Transverse colon (tissue), 4 donors: ENCODE measurements at regions not wholly inside any gene's neighbourhood (a gene's known extent, or its start where the extent isn't known, plus 50 kb on each side); places are given as distances from the start of the nearest gene placed in this dataset.

Source experiments
- DNase-seq: peaks from one replicate; pipeline ENCODE4 v3.0.0-alpha.2; 2019
- H3K27ac ChIP-seq, 4 donors: fragments of 200-600 bp; sonication (generic); 2 replicates each; pipeline ENCODE4 v1.5.1; 2016 to 2018; ENCODE audit warnings: inconsistent platforms in 4 of 4
- H3K27me3 ChIP-seq: fragments of 200-600 bp; sonication (generic); 2 replicates; pipeline ENCODE4 v1.5.1; 2017; ENCODE audit warnings: inconsistent platforms
- H3K36me3 ChIP-seq, 4 donors: fragments of 200-600 bp; sonication (generic); 2 replicates each; pipeline ENCODE4 v1.5.1; 2017 to 2019; ENCODE audit warnings: inconsistent platforms in 4 of 4
- H3K4me1 ChIP-seq, 4 donors: fragments of 200-600 bp; sonication (generic); 2 replicates each; pipeline ENCODE4 v1.5.1; 2017 to 2020; ENCODE audit warnings: inconsistent platforms in 4 of 4
- H3K4me3 ChIP-seq, 4 donors: fragments of 200-600 bp; sonication (generic); 1 replicate in 1 of 4; 2 replicates in 3 of 4; pipeline versions ENCODE4 v1.5.1 to v1.6.1; 2017 to 2019; ENCODE audit warnings: inconsistent platforms in 4 of 4
- H3K9me3 ChIP-seq, 2 donors: fragments of 200-600 bp; sonication (generic); 2 replicates each; pipeline ENCODE4 v1.5.1; 2017 to 2019; ENCODE audit warnings: inconsistent platforms in 2 of 2
- EP300 ChIP-seq: sonication (generic); formaldehyde crosslinking; IDR thresholded peaks from one replicate; pipeline ENCODE4 v1.6.1; 2017; ENCODE audit warnings: antibody characterized with exemption, low read depth
- POLR2A ChIP-seq: fragments of 450-650 bp; IDR thresholded peaks from one replicate; pipeline ENCODE4 v1.6.1; 2016; ENCODE audit warnings: antibody characterized with exemption, mild to moderate bottlenecking, moderate library complexity
- POLR2AphosphoS5 ChIP-seq, 3 donors: sonication (generic); formaldehyde crosslinking; IDR thresholded peaks; one replicate each; pipeline ENCODE4 v1.6.1; 2016; ENCODE audit warnings: antibody characterized with exemption in 3 of 3
- WGBS, 2 donors: methylation state at CpG; one replicate each; pipeline ENCODE4 v1.1.5; 2018; ENCODE audit warnings: low coverage in 1 of 2; 5-methylcytosine and 5-hydroxymethylcytosine counted together
- in situ Hi-C, 4 donors: fragments of 200-750 bp; cut with MboI; loops; one replicate each; pipeline versions ENCODE4 v1.15.0 to v1.15.1; 2017; ENCODE audit warnings: low sequenced_read_pairs in 3 of 4, low pct_ligation_motif_present in 1 of 4, low pct_unique_long_range_greater_than_20kb in 1 of 4
- intact Hi-C: fragments of 100-400 bp; cut with DNase I; formaldehyde crosslinking; loops from one replicate; pipeline ENCODE4 v1.15.1; 2023; ENCODE audit warnings: low total_unique reads
- TF ChIP-seq, protein P1 (sequence below), 5 experiments: fragments of 200-600 bp in 3 of 5; fragments of 450-650 bp in 2 of 5; sonication (generic) in 3 of 5; IDR thresholded peaks; 1 replicate in 2 of 5; 2 replicates in 3 of 5; pipeline ENCODE4 v1.5.1; 2016 to 2017; ENCODE audit warnings: antibody characterized with exemption in 5 of 5, inconsistent platforms in 3 of 5, mild to moderate bottlenecking in 2 of 5, moderate library complexity in 1 of 5

DNA sequence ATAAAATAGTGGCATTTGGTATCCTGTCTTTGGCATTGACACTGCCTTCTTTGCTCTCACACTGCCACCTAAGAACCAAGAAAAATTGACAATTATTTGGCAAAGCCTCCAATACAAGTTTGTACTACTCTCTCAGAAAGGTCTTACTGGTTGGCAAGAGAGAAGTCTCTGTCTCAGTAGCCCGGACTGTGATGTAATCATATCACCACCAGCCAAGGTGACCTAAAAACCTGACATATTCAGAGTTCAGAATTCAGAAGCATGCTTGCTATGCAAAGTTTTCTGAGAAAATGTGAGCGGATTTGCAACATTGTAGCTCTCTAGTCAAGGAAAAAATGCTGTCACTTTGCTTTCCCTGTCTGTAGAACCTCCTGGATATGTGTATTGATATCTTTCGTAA, 196.0 kb downstream of the CDH7 start:
- H3K4me3 ChIP-seq = no peak overlapping the region
- 76 to 77% methylated on average over 3 of the region's 3 CpGs for WGBS, 2 donors
- H3K27me3 ChIP-seq = no peaks in the 10 kb centered on the region
- H3K36me3 ChIP-seq = no peaks in the 10 kb centered on the region
- intact Hi-C loops (no loop called here), in situ Hi-C loops (no loop called here)
- TF ChIP-seq EP300 (no peak), POLR2A (no peak), POLR2AphosphoS5 (IDR thresholded peaks at IDR 0.05) (no peak)
- TF ChIP-seq, protein P1, sequence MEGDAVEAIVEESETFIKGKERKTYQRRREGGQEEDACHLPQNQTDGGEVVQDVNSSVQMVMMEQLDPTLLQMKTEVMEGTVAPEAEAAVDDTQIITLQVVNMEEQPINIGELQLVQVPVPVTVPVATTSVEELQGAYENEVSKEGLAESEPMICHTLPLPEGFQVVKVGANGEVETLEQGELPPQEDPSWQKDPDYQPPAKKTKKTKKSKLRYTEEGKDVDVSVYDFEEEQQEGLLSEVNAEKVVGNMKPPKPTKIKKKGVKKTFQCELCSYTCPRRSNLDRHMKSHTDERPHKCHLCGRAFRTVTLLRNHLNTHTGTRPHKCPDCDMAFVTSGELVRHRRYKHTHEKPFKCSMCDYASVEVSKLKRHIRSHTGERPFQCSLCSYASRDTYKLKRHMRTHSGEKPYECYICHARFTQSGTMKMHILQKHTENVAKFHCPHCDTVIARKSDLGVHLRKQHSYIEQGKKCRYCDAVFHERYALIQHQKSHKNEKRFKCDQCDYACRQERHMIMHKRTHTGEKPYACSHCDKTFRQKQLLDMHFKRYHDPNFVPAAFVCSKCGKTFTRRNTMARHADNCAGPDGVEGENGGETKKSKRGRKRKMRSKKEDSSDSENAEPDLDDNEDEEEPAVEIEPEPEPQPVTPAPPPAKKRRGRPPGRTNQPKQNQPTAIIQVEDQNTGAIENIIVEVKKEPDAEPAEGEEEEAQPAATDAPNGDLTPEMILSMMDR (IDR thresholded peaks at IDR 0.05) = no peak
- H3K9me3 ChIP-seq = no peaks in the 10 kb centered on the region
- H3K27ac ChIP-seq = no peak overlapping the region
- H3K4me1 ChIP-seq = no peaks in the 10 kb centered on the region
- no peak for DNase-seq

DNA sequence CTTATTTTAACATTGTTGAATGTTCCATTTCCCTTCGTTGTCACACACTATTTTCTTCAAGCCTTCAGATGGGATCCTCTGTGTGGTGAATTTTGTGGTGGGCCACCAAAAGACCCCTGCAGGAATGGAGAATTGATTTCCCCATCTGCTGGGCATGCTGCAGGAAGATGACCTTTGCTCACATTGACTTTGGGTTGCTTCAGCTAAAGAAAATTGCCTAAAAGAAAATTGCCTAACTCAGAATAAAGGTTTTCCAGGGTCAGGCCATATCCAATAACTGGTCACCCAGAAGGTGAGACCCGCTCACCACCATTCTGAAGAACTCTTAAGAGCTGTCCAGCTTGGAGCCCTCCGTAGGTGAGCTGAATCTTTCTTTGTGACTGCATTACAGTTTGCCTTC, 192.5 kb downstream of the CDH7 start:
- TF ChIP-seq, protein P1 (IDR thresholded peaks at IDR 0.05) = no peak
- TF ChIP-seq EP300 (no peak), POLR2AphosphoS5 (IDR thresholded peaks at IDR 0.05) (no peak), POLR2A (no peak)
- in situ Hi-C loops = no loop called here
- no peak overlapping the region for H3K27ac ChIP-seq
- H3K27me3 ChIP-seq = no peaks in the 10 kb centered on the region
- no peaks in the 10 kb centered on the region for H3K9me3 ChIP-seq
- H3K4me3 ChIP-seq = no peak overlapping the region
- H3K4me1 ChIP-seq = no peaks in the 10 kb centered on the region
- WGBS, 2 donors = 72 to 94% methylated on average over 2 to 3 of the region's 3 CpGs
- no peak for DNase-seq
- no peaks in the 10 kb centered on the region for H3K36me3 ChIP-seq
- intact Hi-C loops = no loop called here

DNA sequence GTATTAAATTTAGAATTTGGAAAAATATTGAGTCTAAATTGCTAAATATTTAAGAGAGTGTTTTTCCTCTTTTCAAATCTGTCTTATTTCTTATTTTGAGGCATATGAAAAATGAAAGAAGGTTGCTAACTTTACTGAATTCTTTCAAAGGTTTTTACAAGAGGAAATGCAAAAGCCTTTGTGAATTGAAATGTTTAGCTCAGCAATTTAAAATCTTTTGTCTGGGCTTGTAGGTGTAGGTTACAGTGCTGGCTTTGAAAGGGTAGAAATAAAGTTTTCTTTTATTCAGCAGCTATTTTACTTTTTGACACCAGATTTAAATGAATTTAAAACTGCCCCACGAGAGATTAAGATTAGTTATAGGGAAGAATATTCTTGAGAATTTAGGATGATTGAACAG, 192.0 kb downstream of the CDH7 start:
- DNase-seq = no peak
- in situ Hi-C loops (no loop called here), intact Hi-C loops (no loop called here)
- H3K9me3 ChIP-seq = no peaks in the 10 kb centered on the region
- no peaks in the 10 kb centered on the region for H3K4me1 ChIP-seq
- TF ChIP-seq POLR2AphosphoS5 (IDR thresholded peaks at IDR 0.05) (no peak), EP300 (no peak), POLR2A (no peak)
- TF ChIP-seq, protein P1 (IDR thresholded peaks at IDR 0.05) = no peak
- WGBS, 2 donors = 66 to 78% methylated on average over 1 of the region's 1 CpG
- H3K4me3 ChIP-seq = no peak overlapping the region
- H3K27me3 ChIP-seq = no peaks in the 10 kb centered on the region
- H3K36me3 ChIP-seq = no peaks in the 10 kb centered on the region
- H3K27ac ChIP-seq = no peak overlapping the region

DNA sequence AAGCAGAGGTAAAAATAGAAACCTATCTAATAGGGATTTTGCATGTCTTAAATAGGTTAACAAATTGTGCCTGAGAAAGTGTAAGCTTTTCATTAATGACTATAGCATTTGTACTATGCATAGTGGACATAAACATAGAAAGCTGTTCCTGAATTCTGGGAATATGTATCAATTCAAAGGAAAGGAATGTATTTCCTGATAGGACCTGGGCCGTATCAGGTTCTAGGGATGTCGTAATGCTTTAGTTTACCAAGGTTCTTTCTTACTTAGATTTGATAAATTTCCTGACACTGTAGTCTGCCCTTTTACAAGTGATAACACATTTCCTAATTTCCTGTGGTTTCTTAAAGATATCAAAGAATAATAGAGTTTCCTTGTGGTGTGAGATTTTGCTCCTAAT, 191.3 kb downstream of the CDH7 start:
- Histone ChIP-seq H3K27ac (no peak overlapping the region), H3K4me3 (no peak overlapping the region), H3K9me3 (no peaks in the 10 kb centered on the region), H3K4me1 (no peaks in the 10 kb centered on the region), H3K27me3 (no peaks in the 10 kb centered on the region), H3K36me3 (no peaks in the 10 kb centered on the region)
- WGBS, 2 donors = 60 to 64% methylated on average over 2 of the region's 2 CpGs
- intact Hi-C loops (no loop called here), in situ Hi-C loops (no loop called here)
- TF ChIP-seq EP300 (no peak), POLR2AphosphoS5 (IDR thresholded peaks at IDR 0.05) (no peak), POLR2A (no peak)
- TF ChIP-seq, protein P1 (IDR thresholded peaks at IDR 0.05) = no peak
- no peak for DNase-seq
